ENCODE measurements at regions not wholly inside any gene's neighbourhood (a gene's known extent, or its start where the extent isn't known, plus 50 kb on each side); places are given as distances from the start of the nearest gene placed in this dataset.

- peaks cover 0 to 21% of the 10 kb centered on the region in 2 donors for H3K4me1 ChIP-seq
- DNase-seq (ENCODE audit: low spot score): no peak
- H3K27ac ChIP-seq: no peak overlapping the region
- TF ChIP-seq CTCF (IDR thresholded peaks at IDR 0.05): no peak
- no peaks in the 10 kb centered on the region for H3K27me3 ChIP-seq
- no peak overlapping the region for H3K4me3 ChIP-seq
- no peaks in the 10 kb centered on the region for H3K9me3 ChIP-seq
- H3K36me3 ChIP-seq: no peaks in the 10 kb centered on the region
Measured at GRCh38 chr13:44230071-44230470, 143.6 kb upstream of the SERP2 start.

GRCh38 chr13:44230736-44231135, 142.9 kb upstream of the SERP2 start:
- H3K27me3 ChIP-seq: no peaks in the 10 kb centered on the region

GRCh38 chr13:44231786-44232516, 141.7 kb upstream of the SERP2 start:
- H3K36me3 ChIP-seq: no peaks in the 10 kb centered on the region
- H3K4me1 ChIP-seq: peaks cover 0 to 32% of the 10 kb centered on the region in 2 donors
- H3K4me3 ChIP-seq: no peak overlapping the region
- H3K9me3 ChIP-seq: no peaks in the 10 kb centered on the region
- H3K27ac ChIP-seq: peak overlapping the region; percentile 45 to 55
- no peaks in the 10 kb centered on the region for H3K27me3 ChIP-seq
- TF ChIP-seq CTCF (IDR thresholded peaks at IDR 0.05): no peak
- DNase-seq (ENCODE audit: low spot score): peak; percentile 82

More at GRCh38 chr13:44230736-44231135, 142.9 kb upstream of the SERP2 start:
- Histone ChIP-seq H3K36me3 (no peaks in the 10 kb centered on the region), H3K27ac (no peak overlapping the region), H3K4me3 (no peak overlapping the region), H3K9me3 (no peaks in the 10 kb centered on the region), H3K4me1 (peaks cover 0 to 20% of the 10 kb centered on the region in 2 donors)
- TF ChIP-seq CTCF (IDR thresholded peaks at IDR 0.05): no peak
- DNase-seq (ENCODE audit: low spot score): no peak

GRCh38 chr13:44232774-44233173, 140.8 kb upstream of the SERP2 start:
- Histone ChIP-seq H3K27ac (no peak overlapping the region), H3K4me3 (no peak overlapping the region), H3K4me1 (peaks cover 0 to 38% of the 10 kb centered on the region in 2 donors), H3K9me3 (no peaks in the 10 kb centered on the region), H3K36me3 (no peaks in the 10 kb centered on the region), H3K27me3 (no peaks in the 10 kb centered on the region)
- DNase-seq (ENCODE audit: low spot score): no peak
- no peak for TF ChIP-seq CTCF (IDR thresholded peaks at IDR 0.05)

- no peak for TF ChIP-seq CTCF (IDR thresholded peaks at IDR 0.05)
- no peaks in the 10 kb centered on the region for H3K9me3 ChIP-seq
- no peak overlapping the region for H3K27ac ChIP-seq
- H3K4me3 ChIP-seq: no peak overlapping the region
- no peaks in the 10 kb centered on the region for H3K27me3 ChIP-seq
- DNase-seq (ENCODE audit: low spot score): no peak
- H3K4me1 ChIP-seq: peaks cover 0 to 46% of the 10 kb centered on the region in 2 donors
- no peaks in the 10 kb centered on the region for H3K36me3 ChIP-seq
Measured at GRCh38 chr13:44234566-44234965, 139.1 kb upstream of the SERP2 start.

GRCh38 chr13:44236370-44236769, 137.3 kb upstream of the SERP2 start:
- Histone ChIP-seq H3K9me3 (no peaks in the 10 kb centered on the region), H3K36me3 (no peaks in the 10 kb centered on the region), H3K27ac (peak overlapping the region; percentile 85 to 89), H3K4me1 (peaks cover 0 to 46% of the 10 kb centered on the region in 2 donors), H3K27me3 (no peaks in the 10 kb centered on the region), H3K4me3 (no peak overlapping the region)
- TF ChIP-seq CTCF (IDR thresholded peaks at IDR 0.05): no peak
- peak; percentile 63 for DNase-seq (ENCODE audit: low spot score)
